Activated CD4-positive, alpha-beta T cell treated with anti-CD3 and anti-CD28 coated beads for 36 hours (primary cell): ENCODE measurements at regions not wholly inside any gene's neighbourhood (a gene's known extent, or its start where the extent isn't known, plus 50 kb on each side); places are given as distances from the start of the nearest gene placed in this dataset.

Source experiments
- ATAC-seq: fragments of 200-7000 bp; cut with Tn5 transposase; one replicate; pipeline ENCODE4 v1.10.0; 2021; ENCODE audit warnings: mild to moderate bottlenecking, moderate library complexity
- CTCF ChIA-PET: fragments of 350-600 bp; sonication (Branson Sonifier 250); formaldehyde crosslinking; loops from one replicate; lab custom pipeline; 2021; ENCODE audit warnings: antibody characterized with exemption; lab: Charles Lee
- POLR2A ChIA-PET: fragments of 350-600 bp; sonication (Branson Sonifier 250); formaldehyde crosslinking; loops from one replicate; lab custom pipeline; 2021; ENCODE audit warnings: antibody characterized with exemption, inconsistent platforms; lab: Charles Lee
- DNase-seq: peaks from one replicate; pipeline ENCODE4 v3.0.0-alpha.2; 2020
- H3K27ac Mint-ChIP-seq: one replicate; pipeline ENCODE4 v1.8.0; 2021; ENCODE audit warnings: mixed read lengths
- H3K27me3 Mint-ChIP-seq: one replicate; pipeline ENCODE4 v1.8.0; 2021; ENCODE audit warnings: mixed read lengths
- H3K36me3 Mint-ChIP-seq: one replicate; pipeline ENCODE4 v1.8.0; 2021; ENCODE audit warnings: low read depth, mixed read lengths
- H3K4me1 Mint-ChIP-seq: one replicate; pipeline ENCODE4 v1.8.0; 2021; ENCODE audit warnings: mixed read lengths
- H3K4me3 Mint-ChIP-seq: one replicate; pipeline ENCODE4 v1.8.0; 2021; ENCODE audit warnings: mild to moderate bottlenecking, moderate library complexity, mixed read lengths
- H3K9me3 Mint-ChIP-seq: one replicate; pipeline ENCODE4 v1.8.0; 2021; ENCODE audit warnings: low read depth, mixed read lengths
- intact Hi-C, 2 experiments: fragments of 100-400 bp; cut with DNase I in 1 of 2; cut with micrococcal nuclease in 1 of 2; formaldehyde crosslinking; loops; one replicate each; pipeline versions ENCODE4 v1.14.2 to v1.15.1; 2022 to 2024; cut with DNase I, micrococcal nuclease

DNA sequence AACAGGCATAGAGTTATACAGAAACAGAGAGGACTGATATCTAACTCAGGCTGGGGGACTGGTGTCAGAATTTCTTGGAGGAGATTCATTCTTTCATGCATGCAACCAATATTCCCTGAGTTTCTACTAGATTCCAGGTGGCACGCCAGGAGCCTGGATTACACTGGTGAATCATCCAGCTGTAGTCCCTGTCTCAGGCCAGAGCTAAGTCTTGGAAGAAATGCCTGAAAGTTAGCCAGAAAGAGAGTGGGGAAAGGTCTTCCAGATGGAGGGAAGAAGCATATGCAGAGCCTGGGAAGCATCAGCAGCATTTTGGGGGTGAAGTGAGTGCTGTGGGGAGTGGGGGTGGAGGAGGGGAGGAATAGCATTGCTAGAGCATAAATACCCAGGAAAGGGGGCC is 239.1 kb downstream of the OMA1 start:
- no peaks in the 10 kb centered on the region for H3K36me3 Mint-ChIP-seq
- H3K4me1 Mint-ChIP-seq = no peaks in the 10 kb centered on the region
- H3K4me3 Mint-ChIP-seq = no peak overlapping the region
- POLR2A ChIA-PET = no interaction called here
- no peak for ATAC-seq
- CTCF ChIA-PET = no interaction called here
- intact Hi-C loops = no loop called here
- no peak for DNase-seq
- H3K9me3 Mint-ChIP-seq = no peaks in the 10 kb centered on the region
- H3K27ac Mint-ChIP-seq = no peak overlapping the region
- H3K27me3 Mint-ChIP-seq = no peaks in the 10 kb centered on the region

DNA sequence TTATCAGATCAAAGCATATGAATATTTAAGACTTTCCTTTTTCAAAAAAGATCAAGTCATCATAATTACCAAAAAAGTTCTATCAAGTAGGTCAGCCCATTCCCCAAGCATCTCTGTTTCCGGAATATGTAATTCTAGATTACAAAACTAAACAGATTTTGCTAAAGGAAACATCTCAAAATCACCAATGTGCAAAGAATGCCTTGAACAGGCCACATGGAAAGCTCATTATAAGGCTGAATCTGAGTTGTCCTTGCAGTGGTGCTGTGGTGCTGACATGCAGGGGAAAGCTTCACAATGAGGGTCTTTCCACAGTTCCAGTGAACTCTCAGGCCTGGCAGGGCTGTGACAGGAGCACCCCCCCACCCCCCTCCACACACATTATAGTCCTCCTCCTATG is 240.9 kb downstream of the OMA1 start:
- Mint-ChIP-seq H3K27ac (no peak overlapping the region), H3K36me3 (no peaks in the 10 kb centered on the region), H3K4me1 (no peaks in the 10 kb centered on the region), H3K9me3 (no peaks in the 10 kb centered on the region), H3K4me3 (no peak overlapping the region), H3K27me3 (no peaks in the 10 kb centered on the region)
- ChIA-PET POLR2A (no interaction called here), CTCF (no interaction called here)
- ATAC-seq (no peak), DNase-seq (no peak)
- intact Hi-C loops = no loop called here

DNA sequence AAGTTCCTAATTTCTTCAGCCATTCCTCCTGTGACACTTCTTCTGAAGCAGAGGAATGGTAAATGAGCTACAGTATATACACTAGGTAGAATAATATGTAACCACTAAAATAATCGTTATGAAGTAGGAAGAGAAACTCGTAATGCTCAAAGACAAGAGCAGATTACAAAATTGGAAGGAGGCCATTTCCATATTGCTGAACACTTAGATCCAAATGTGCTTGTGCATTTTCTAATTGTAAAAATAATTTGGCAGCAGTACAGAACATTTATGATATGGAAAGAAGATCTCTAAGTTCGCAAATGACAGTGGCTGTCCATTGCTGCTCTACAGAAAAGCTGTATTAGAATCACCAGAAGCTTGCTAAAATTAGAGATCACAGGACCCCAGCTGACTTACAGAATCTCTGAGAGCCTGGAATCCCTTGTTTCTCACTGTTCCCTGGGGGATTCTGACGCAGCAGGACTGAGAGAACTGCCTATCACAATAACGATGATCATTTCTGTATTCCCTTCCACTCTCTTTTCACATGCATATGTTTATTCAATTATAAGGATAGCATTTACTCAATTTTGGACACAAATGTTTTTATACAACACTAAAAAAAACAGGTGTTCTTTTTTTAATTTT is 242.1 kb downstream of the OMA1 start:
- H3K4me3 Mint-ChIP-seq = no peak overlapping the region
- no peaks in the 10 kb centered on the region for H3K4me1 Mint-ChIP-seq
- no peak overlapping the region for H3K27ac Mint-ChIP-seq
- no peaks in the 10 kb centered on the region for H3K9me3 Mint-ChIP-seq
- no peaks in the 10 kb centered on the region for H3K27me3 Mint-ChIP-seq
- ChIA-PET CTCF (no interaction called here), POLR2A (no interaction called here)
- DNase-seq (no peak), ATAC-seq (no peak)
- intact Hi-C loops = no loop called here
- no peaks in the 10 kb centered on the region for H3K36me3 Mint-ChIP-seq

GRCh38 chr1:58303841-58304240 is 242.7 kb downstream of the OMA1 start:
- CTCF ChIA-PET = no interaction called here
- H3K27ac Mint-ChIP-seq = no peak overlapping the region
- H3K27me3 Mint-ChIP-seq = no peaks in the 10 kb centered on the region
- POLR2A ChIA-PET = interaction anchor here (0.7 kb wide), 1 partner anchor 44 kb away, joined by 3 read pairs; no protein-coding TSS in a partner anchor
- no peak for DNase-seq
- no peaks in the 10 kb centered on the region for H3K4me1 Mint-ChIP-seq
- H3K4me3 Mint-ChIP-seq = no peak overlapping the region
- no peak for ATAC-seq
- intact Hi-C loops = no loop called here
- H3K9me3 Mint-ChIP-seq = no peaks in the 10 kb centered on the region
- H3K36me3 Mint-ChIP-seq = no peaks in the 10 kb centered on the region

GRCh38 chr1:58293388-58293787 is 253.1 kb downstream of the OMA1 start:
- H3K27ac Mint-ChIP-seq = no peak overlapping the region
- intact Hi-C loops = no loop called here
- CTCF ChIA-PET = interaction anchor here (0.6 kb wide), 1 partner anchor 726 kb away, joined by 3 read pairs; no protein-coding TSS in a partner anchor
- no peak overlapping the region for H3K4me3 Mint-ChIP-seq
- H3K4me1 Mint-ChIP-seq = no peaks in the 10 kb centered on the region
- POLR2A ChIA-PET = no interaction called here
- no peak for ATAC-seq
- no peaks in the 10 kb centered on the region for H3K9me3 Mint-ChIP-seq
- no peak for DNase-seq
- no peaks in the 10 kb centered on the region for H3K36me3 Mint-ChIP-seq
- H3K27me3 Mint-ChIP-seq = no peaks in the 10 kb centered on the region

- no peak for ATAC-seq
- peaks cover 3% of the 10 kb centered on the region for H3K9me3 Mint-ChIP-seq
These were observed 255.7 kb downstream of the OMA1 start for GRCh38 chr1:58290685-58291372.

DNA sequence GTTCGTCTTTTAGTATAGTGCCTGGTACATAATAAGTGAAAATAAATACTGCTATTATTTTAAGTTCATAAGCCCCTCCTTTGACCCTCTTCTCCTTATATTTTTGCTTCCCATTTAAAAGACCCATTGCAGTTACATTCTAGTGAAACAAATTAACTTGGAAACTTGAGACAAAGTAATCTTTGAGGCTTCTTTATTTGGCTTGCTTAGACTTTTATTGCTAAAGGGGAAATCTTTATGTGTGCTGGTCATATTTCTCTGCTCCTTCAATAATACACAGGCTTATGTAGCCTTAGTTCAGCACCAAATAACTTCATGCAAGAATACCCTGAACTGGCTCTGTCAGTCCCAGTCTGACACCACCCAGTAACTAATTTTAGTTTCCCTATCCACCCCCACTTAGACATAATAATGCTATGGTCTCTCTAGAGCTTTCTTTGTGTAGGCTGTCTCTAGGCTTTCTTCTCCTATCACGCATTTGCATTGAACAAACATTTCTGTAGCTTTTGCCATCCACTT is 257.8 kb downstream of the OMA1 start:
- ChIA-PET POLR2A (no interaction called here), CTCF (no interaction called here)
- H3K4me1 Mint-ChIP-seq = no peaks in the 10 kb centered on the region
- no peak overlapping the region for H3K27ac Mint-ChIP-seq
- H3K27me3 Mint-ChIP-seq = no peaks in the 10 kb centered on the region
- DNase-seq = no peak
- H3K36me3 Mint-ChIP-seq = no peaks in the 10 kb centered on the region
- H3K4me3 Mint-ChIP-seq = no peak overlapping the region
- ATAC-seq = no peak
- peaks cover 3% of the 10 kb centered on the region for H3K9me3 Mint-ChIP-seq
- intact Hi-C loops = no loop called here

More at GRCh38 chr1:58290685-58291372, 255.7 kb downstream of the OMA1 start:
- Mint-ChIP-seq H3K4me3 (no peak overlapping the region), H3K4me1 (no peaks in the 10 kb centered on the region), H3K27me3 (no peaks in the 10 kb centered on the region), H3K27ac (no peak overlapping the region), H3K36me3 (no peaks in the 10 kb centered on the region)
- DNase-seq = peak; percentile 21
- intact Hi-C loops = no loop called here
- POLR2A ChIA-PET = no interaction called here
- CTCF ChIA-PET = no interaction called here

- Mint-ChIP-seq H3K9me3 (peaks cover 3% of the 10 kb centered on the region), H3K27ac (no peak overlapping the region), H3K36me3 (no peaks in the 10 kb centered on the region), H3K4me3 (no peak overlapping the region), H3K4me1 (no peaks in the 10 kb centered on the region), H3K27me3 (no peaks in the 10 kb centered on the region)
- DNase-seq (no peak), ATAC-seq (no peak)
- ChIA-PET CTCF (no interaction called here), POLR2A (no interaction called here)
- intact Hi-C loops = no loop called here
These were observed 258.5 kb downstream of the OMA1 start for GRCh38 chr1:58287894-58288623.

- peaks cover 3% of the 10 kb centered on the region for H3K9me3 Mint-ChIP-seq
- no peaks in the 10 kb centered on the region for H3K4me1 Mint-ChIP-seq
- H3K27ac Mint-ChIP-seq = no peak overlapping the region
- CTCF ChIA-PET = interaction anchor here (1.4 kb wide), 1 partner anchor 10 kb away, joined by 3 read pairs; no protein-coding TSS in a partner anchor
- no peak overlapping the region for H3K4me3 Mint-ChIP-seq
- intact Hi-C loops = no loop called here
- no peaks in the 10 kb centered on the region for H3K36me3 Mint-ChIP-seq
- no peak for ATAC-seq
- DNase-seq = no peak
- POLR2A ChIA-PET = no interaction called here
- H3K27me3 Mint-ChIP-seq = no peaks in the 10 kb centered on the region
These were observed 262.4 kb downstream of the OMA1 start for GRCh38 chr1:58284225-58284510.

- intact Hi-C loops = no loop called here
- DNase-seq = no peak
- POLR2A ChIA-PET = no interaction called here
- CTCF ChIA-PET = interaction anchor here (1.4 kb wide), 1 partner anchor 11 kb away, joined by 3 read pairs; no protein-coding TSS in a partner anchor
- H3K27me3 Mint-ChIP-seq = no peaks in the 10 kb centered on the region
- H3K9me3 Mint-ChIP-seq = peaks cover 3% of the 10 kb centered on the region
- H3K36me3 Mint-ChIP-seq = no peaks in the 10 kb centered on the region
- H3K4me1 Mint-ChIP-seq = no peaks in the 10 kb centered on the region
- H3K4me3 Mint-ChIP-seq = no peak overlapping the region
- peak; percentile 23 for ATAC-seq
- H3K27ac Mint-ChIP-seq = no peak overlapping the region
These were observed 262.9 kb downstream of the OMA1 start for GRCh38 chr1:58283388-58284224.

DNA sequence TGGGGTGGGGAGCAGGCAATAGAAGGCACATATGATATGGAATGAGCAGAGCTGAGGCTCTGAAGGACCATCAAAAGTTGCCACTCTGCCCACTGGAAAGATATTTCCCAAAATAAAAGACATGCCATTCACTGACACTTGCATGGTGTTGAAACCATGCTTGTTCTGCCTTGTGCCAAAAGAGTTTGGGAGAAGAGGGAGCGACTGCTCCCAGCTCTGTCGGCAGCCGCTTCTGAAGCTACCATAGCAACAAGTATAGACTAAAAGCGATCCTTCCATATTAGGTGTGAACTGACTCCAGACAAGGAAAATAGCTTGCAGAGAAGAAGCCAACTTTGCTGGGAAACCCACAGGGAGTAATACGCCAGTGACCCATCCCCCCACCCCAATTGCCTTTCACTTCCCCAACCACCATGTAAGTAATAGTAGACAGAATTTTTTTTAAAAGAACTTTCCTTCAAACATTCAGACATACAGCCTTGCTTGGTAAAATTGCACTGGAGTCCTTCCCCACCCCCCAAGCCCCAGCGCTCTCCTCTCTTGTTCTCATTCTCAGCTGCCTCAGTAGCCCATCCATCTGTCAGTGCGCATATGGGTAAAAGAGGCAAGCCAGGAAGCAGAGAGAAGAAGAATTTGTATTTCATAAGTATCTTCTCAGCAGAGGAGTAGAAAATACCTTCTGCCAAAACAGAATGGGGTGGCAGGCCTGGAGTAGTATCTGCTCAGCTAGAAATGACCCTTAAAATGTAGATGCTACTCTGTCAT is 263.7 kb downstream of the OMA1 start:
- ChIA-PET CTCF (no interaction called here), POLR2A (no interaction called here)
- peaks cover 3% of the 10 kb centered on the region for H3K9me3 Mint-ChIP-seq
- H3K4me3 Mint-ChIP-seq = no peak overlapping the region
- H3K27me3 Mint-ChIP-seq = no peaks in the 10 kb centered on the region
- intact Hi-C loops = no loop called here
- no peaks in the 10 kb centered on the region for H3K36me3 Mint-ChIP-seq
- ATAC-seq (no peak), DNase-seq (no peak)
- no peaks in the 10 kb centered on the region for H3K4me1 Mint-ChIP-seq
- no peak overlapping the region for H3K27ac Mint-ChIP-seq
